LNCaP clone FGC (cell line): ENCODE measurements at regions not wholly inside any gene's neighbourhood (a gene's known extent, or its start where the extent isn't known, plus 50 kb on each side); places are given as distances from the start of the nearest gene placed in this dataset.

Source experiments
- DNase-seq: peaks from one replicate; pipeline ENCODE4 v3.0.0-alpha.2; 2011; ENCODE audit warnings: low read depth
- H3K4me3 ChIP-seq: 2 replicates; pipeline ENCODE4 v1.5.1; 2011; ENCODE audit warnings: mild to moderate bottlenecking, low read depth, low read length, control low read depth
- CTCF ChIP-seq: IDR thresholded peaks from 2 replicates; pipeline ENCODE4 v1.5.1; 2012; ENCODE audit warnings: mild to moderate bottlenecking; ENCODE audit not compliant: control insufficient read depth, insufficient read depth; ENCODE audit errors: extremely low read depth

- no peak for DNase-seq
- no peak for TF ChIP-seq CTCF
- H3K4me3 ChIP-seq, result no peak overlapping the region
These were observed 527.3 kb upstream of the SEMA3D start for GRCh38 chr7:85714043-85714578.

- H3K4me3 ChIP-seq, result no peak overlapping the region
- no peak for DNase-seq
- TF ChIP-seq CTCF, result no peak
These were observed 526.3 kb upstream of the SEMA3D start for GRCh38 chr7:85713171-85713570.

- no peak for TF ChIP-seq CTCF
- no peak for DNase-seq
- no peak overlapping the region for H3K4me3 ChIP-seq
These were observed 525.0 kb upstream of the SEMA3D start for GRCh38 chr7:85711894-85712293.

- TF ChIP-seq CTCF, result no peak
- H3K4me3 ChIP-seq, result no peak overlapping the region
- DNase-seq, result no peak
These were observed 524.1 kb upstream of the SEMA3D start for GRCh38 chr7:85710960-85711359.

GRCh38 chr7:85708221-85708620, 521.4 kb upstream of the SEMA3D start:
- no peak for TF ChIP-seq CTCF
- no peak overlapping the region for H3K4me3 ChIP-seq
- DNase-seq, result no peak

GRCh38 chr7:85705076-85705475, 518.2 kb upstream of the SEMA3D start:
- TF ChIP-seq CTCF, result no peak
- no peak for DNase-seq
- H3K4me3 ChIP-seq, result no peak overlapping the region

GRCh38 chr7:85703251-85704010, 516.6 kb upstream of the SEMA3D start:
- DNase-seq, result no peak
- no peak for TF ChIP-seq CTCF
- H3K4me3 ChIP-seq, result no peak overlapping the region
